Cardiac fibroblast (primary cell): ENCODE measurements at regions not wholly inside any gene's neighbourhood (a gene's known extent, or its start where the extent isn't known, plus 50 kb on each side); places are given as distances from the start of the nearest gene placed in this dataset.

ENCODE experiments used
- DNase-seq, 2 donors: peaks; one replicate each; pipeline versions ENCODE4 v3.0.0 to v3.0.0-alpha.2; 2010; ENCODE audit warnings: low read depth in 2 of 2
- H3K4me3 ChIP-seq, 2 donors: replicated peaks in 1 of 2; 1 replicate in 1 of 2; 2 replicates in 1 of 2; pipeline ENCODE4 v1.5.1; 2011; ENCODE audit warnings: low read depth in 2 of 2, low read length in 2 of 2, mild to moderate bottlenecking in 2 of 2, moderate library complexity in 1 of 2
- CTCF ChIP-seq: IDR thresholded peaks from one replicate; pipeline ENCODE4 v1.5.1; 2011; ENCODE audit warnings: low read depth, mild to moderate bottlenecking, low read length, inconsistent platforms

GRCh38 chr9:4389003-4389402 lies 89.1 kb upstream of the GLIS3 start:
- no peak for DNase-seq
- no peak for TF ChIP-seq CTCF
- no peak overlapping the region for H3K4me3 ChIP-seq

- peak in 1 of 2 donors; percentile 20 for DNase-seq
- H3K4me3 ChIP-seq, result no peak overlapping the region
- no peak for TF ChIP-seq CTCF
Measured at GRCh38 chr9:4386819-4387218, 87.0 kb upstream of the GLIS3 start.

- no peak for DNase-seq
- TF ChIP-seq CTCF, result no peak
- H3K4me3 ChIP-seq, result no peak overlapping the region
Measured at GRCh38 chr9:4384750-4385149, 84.9 kb upstream of the GLIS3 start.

- DNase-seq, result peak; percentile 53 to 60
- peak; percentile 51 for TF ChIP-seq CTCF
- no peak overlapping the region for H3K4me3 ChIP-seq
Measured at GRCh38 chr9:4382722-4383317, 83.0 kb upstream of the GLIS3 start.

GRCh38 chr9:4381744-4382143 lies 81.9 kb upstream of the GLIS3 start:
- TF ChIP-seq CTCF, result no peak
- DNase-seq, result no peak
- H3K4me3 ChIP-seq, result no peak overlapping the region

- H3K4me3 ChIP-seq, result no peak overlapping the region
- no peak for TF ChIP-seq CTCF
- DNase-seq, result no peak
Measured at GRCh38 chr9:4380406-4380805, 80.5 kb upstream of the GLIS3 start.
